ENCODE measurements at regions not wholly inside any gene's neighbourhood (a gene's known extent, or its start where the extent isn't known, plus 50 kb on each side); places are given as distances from the start of the nearest gene placed in this dataset.
A peak's percentile ranks its signal among the peaks of the same experiment; 100 is the strongest.

GRCh38 chr16:74107795-74108610 lies 188.6 kb upstream of the PSMD7 start:
- DNase-seq (ENCODE audit: low read depth, low spot score) (peak; percentile 16), FAIRE-seq (peak; percentile 85)

More at GRCh38 chr16:74107795-74108610, 188.6 kb upstream of the PSMD7 start:
- BruUV-seq (replicated peaks) = no TSS peak
- no peak overlapping the region for H3K4me2 ChIP-seq (ENCODE audit: control insufficient read depth, insufficient read depth)
- H3K4me1 ChIP-seq (ENCODE audit: control insufficient read depth, insufficient read depth, low read length) = no peaks in the 10 kb centered on the region
- no peak overlapping the region for H3K4me3 ChIP-seq
- H3K9ac ChIP-seq (ENCODE audit: control insufficient read depth, insufficient read depth, low read length) = no peak overlapping the region
- in situ Hi-C loops (cut with MboI) = no loop called here
- H3K27me3 ChIP-seq (replicated peaks in 1 of 2; ENCODE audit: control insufficient read depth in 2 of 2, insufficient read depth in 2 of 2, low read length in 1 of 2) = no peaks in the 10 kb centered on the region
- no peaks in the 10 kb centered on the region for H3K36me3 ChIP-seq (ENCODE audit: control insufficient read depth in 2 of 2, insufficient read depth in 2 of 2, low read length in 1 of 2)
- ATAC-seq = peak; percentile 89
- no peaks in the 10 kb centered on the region; the same call in 2 of the 3 replicates for H3K9me3 ChIP-seq (replicated peaks; ENCODE audit: control insufficient read depth, insufficient read depth, low read length)
- no peaks in the 10 kb centered on the region for H4K20me1 ChIP-seq (ENCODE audit: control insufficient read depth, insufficient read depth)
- no peaks in the 10 kb centered on the region for H3K79me2 ChIP-seq (ENCODE audit: control insufficient read depth, insufficient read depth, low read length)
- 32% methylated on average over 18 of the region's 18 CpGs for WGBS (ENCODE audit: insufficient coverage, insufficient replicate concordance, low lambda C conversion rate, missing lambda C conversion rate)
- TF ChIP-seq RAD21 (IDR thresholded peaks at IDR 0.05; ENCODE audit: insufficient read depth, low read depth, low read length) (0 out of 2 replicates have a peak, but pooled peaks have one; percentile 28), SMC3 (IDR thresholded peaks at IDR 0.05; ENCODE audit: borderline replicate concordance, low read length) (peak; percentile 53; the same call in 1 of the 2 replicates), CTCF (IDR thresholded peaks at IDR 0.05 in 2 of 3, conservative IDR thresholded peaks at IDR 0.05 in 1 of 3; ENCODE audit: control insufficient read depth in 2 of 3, extremely low read depth in 1 of 3, insufficient read depth in 1 of 3, low read depth in 3 of 3, low read length in 3 of 3) (peak; percentile 63 to 80 (median 75)), SMARCA5 (IDR thresholded peaks at IDR 0.05) (0 out of 2 replicates have a peak, but pooled peaks have one; percentile 53), IRF4 (IDR thresholded peaks at IDR 0.05; ENCODE audit: low read depth, low read length) (no peak)
- CTCF ChIA-PET = interaction anchor here (0.7 to 4.6 kb wide), 18 partner anchors 15 to 254 kb away, joined by 3 to 85 read pairs (median 4); no protein-coding TSS in a partner anchor
- RAD21 ChIA-PET (ENCODE audit: unreplicated experiment) = interaction anchor here (0.9 to 3.9 kb wide), 6 partner anchors 15 to 755 kb away, joined by 3 to 71 read pairs (median 6); no protein-coding TSS in a partner anchor
- intact Hi-C loops (cut with micrococcal nuclease; ENCODE audit: unreplicated experiment) = loop anchor here (1.0 to 10.0 kb wide), 4 partner anchors 44 to 223 kb away; no protein-coding TSS in a partner anchor
- POLR2A ChIA-PET = interaction anchor here (0.9 to 1.0 kb wide), 2 partner anchors 44 to 73 kb away, joined by 3 read pairs; no protein-coding TSS in a partner anchor
- no peak overlapping the region for H3K27ac ChIP-seq (ENCODE audit: control insufficient read depth, insufficient read depth)
- SMC1A ChIA-PET (ENCODE audit: uncharacterized antibody, unreplicated experiment) = interaction anchor here (1.0 to 8.1 kb wide), 11 partner anchors 12 to 167 kb away, joined by 3 to 99 read pairs (median 4); no protein-coding TSS in a partner anchor
- no peak overlapping the region for H2AFZ ChIP-seq (ENCODE audit: control insufficient read depth, low read depth, low read length)
